ENCODE measurements at regions not wholly inside any gene's neighbourhood (a gene's known extent, or its start where the extent isn't known, plus 50 kb on each side); places are given as distances from the start of the nearest gene placed in this dataset.

DNA sequence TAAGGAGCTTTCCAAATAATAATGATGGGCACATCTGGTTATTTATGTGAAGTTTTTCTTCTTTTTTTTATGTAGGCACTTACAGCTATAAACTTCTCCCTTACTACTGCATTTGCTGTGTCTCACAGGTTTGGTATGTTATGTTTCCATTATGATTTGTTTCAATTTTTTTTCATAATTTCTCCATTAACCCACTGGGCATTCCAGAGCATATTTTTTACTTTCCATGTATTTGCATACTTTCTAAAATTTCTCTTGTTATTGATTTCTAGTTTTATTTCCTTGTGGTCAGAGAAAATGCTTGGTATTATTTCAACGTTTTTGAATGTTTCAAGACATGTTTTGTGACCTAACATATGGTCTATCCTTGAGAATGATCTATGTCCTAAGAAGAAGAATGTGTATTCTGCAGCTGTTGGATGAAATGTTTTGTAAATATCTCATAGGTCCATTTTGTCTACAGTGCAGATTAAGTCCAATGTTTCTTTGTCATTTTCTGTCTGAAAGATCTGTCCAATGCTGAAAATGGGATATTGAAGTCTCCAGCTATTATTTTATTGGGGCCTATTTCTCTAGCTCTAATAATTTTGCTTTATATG, 362.1 kb downstream of the DDX10 start:
- H3K9ac ChIP-seq (ENCODE audit: low read length) = no peak overlapping the region
- no peaks in the 10 kb centered on the region for H3K4me1 ChIP-seq (ENCODE audit: control insufficient read depth, insufficient read depth, low read length)
- H3K27ac ChIP-seq (ENCODE audit: low read depth, low read length) = no peak overlapping the region
- H3K9me3 ChIP-seq (ENCODE audit: control insufficient read depth, insufficient read depth, low read depth, low read length) = 0 out of 2 replicates have a peak, but pooled peaks cover 3% of the 10 kb centered on the region
- H3K4me3 ChIP-seq (ENCODE audit: low read depth, low read length) = no peak overlapping the region
- H3K27me3 ChIP-seq (ENCODE audit: control insufficient read depth, insufficient read depth, low read length) = no peaks in the 10 kb centered on the region
- H3K36me3 ChIP-seq (ENCODE audit: control insufficient read depth, insufficient read depth, low read length) = no peaks in the 10 kb centered on the region

DNA sequence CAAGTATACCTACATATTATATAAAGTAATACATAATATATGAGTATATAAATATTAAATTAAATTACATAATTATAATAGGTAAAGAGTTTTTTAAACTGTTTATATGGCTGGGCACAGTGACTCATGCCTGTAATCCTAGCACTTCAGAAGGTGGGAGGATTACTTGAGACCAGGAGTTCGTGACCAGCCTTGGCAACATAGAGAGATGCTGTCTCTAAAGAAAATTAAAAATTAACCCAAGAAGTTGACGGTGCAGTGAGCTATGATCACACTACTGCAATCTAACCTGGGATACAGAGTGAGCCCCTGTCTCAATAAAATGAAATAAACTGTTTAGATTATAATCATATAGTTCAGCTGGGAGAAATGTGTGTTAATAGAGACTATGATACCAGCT, 363.0 kb downstream of the DDX10 start:
- no peaks in the 10 kb centered on the region for H3K36me3 ChIP-seq (ENCODE audit: control insufficient read depth, insufficient read depth, low read length)
- no peak overlapping the region for H3K4me3 ChIP-seq (ENCODE audit: low read depth, low read length)
- H3K4me1 ChIP-seq (ENCODE audit: control insufficient read depth, insufficient read depth, low read length) = no peaks in the 10 kb centered on the region
- H3K27ac ChIP-seq (ENCODE audit: low read depth, low read length) = no peak overlapping the region
- no peak overlapping the region for H3K9ac ChIP-seq (ENCODE audit: low read length)
- H3K9me3 ChIP-seq (ENCODE audit: control insufficient read depth, insufficient read depth, low read depth, low read length) = 0 out of 2 replicates have a peak, but pooled peaks cover 3% of the 10 kb centered on the region
- no peaks in the 10 kb centered on the region for H3K27me3 ChIP-seq (ENCODE audit: control insufficient read depth, insufficient read depth, low read length)

DNA sequence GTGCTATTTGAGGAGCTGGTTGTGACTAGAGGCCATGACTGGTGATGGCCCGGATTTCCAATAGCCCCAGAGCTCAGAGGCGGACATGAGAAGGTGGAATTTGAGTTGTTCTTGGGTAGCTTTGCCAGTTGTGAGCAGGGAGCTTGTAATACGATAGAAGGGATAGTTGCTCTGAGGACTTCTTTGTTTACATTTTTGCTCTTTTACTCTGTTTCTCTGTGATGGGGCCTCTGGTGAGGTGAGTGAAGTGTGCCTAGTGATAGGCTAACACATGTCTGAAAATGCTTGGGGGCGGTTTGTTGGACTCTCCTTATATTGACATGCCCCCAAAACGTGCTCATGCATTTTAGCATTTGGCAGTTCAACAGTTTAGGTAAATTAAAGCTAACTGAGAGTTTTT, 365.1 kb downstream of the DDX10 start:
- Histone ChIP-seq H3K4me3 (ENCODE audit: low read depth, low read length) (no peak overlapping the region), H3K27me3 (ENCODE audit: control insufficient read depth, insufficient read depth, low read length) (no peaks in the 10 kb centered on the region), H3K9me3 (ENCODE audit: control insufficient read depth, insufficient read depth, low read depth, low read length) (peaks cover 7% of the 10 kb centered on the region; the same call in 1 of the 2 replicates), H3K27ac (ENCODE audit: low read depth, low read length) (no peak overlapping the region), H3K36me3 (ENCODE audit: control insufficient read depth, insufficient read depth, low read length) (no peaks in the 10 kb centered on the region), H3K9ac (ENCODE audit: low read length) (no peak overlapping the region), H3K4me1 (ENCODE audit: control insufficient read depth, insufficient read depth, low read length) (no peaks in the 10 kb centered on the region; the same call in 1 of the 2 replicates)

DNA sequence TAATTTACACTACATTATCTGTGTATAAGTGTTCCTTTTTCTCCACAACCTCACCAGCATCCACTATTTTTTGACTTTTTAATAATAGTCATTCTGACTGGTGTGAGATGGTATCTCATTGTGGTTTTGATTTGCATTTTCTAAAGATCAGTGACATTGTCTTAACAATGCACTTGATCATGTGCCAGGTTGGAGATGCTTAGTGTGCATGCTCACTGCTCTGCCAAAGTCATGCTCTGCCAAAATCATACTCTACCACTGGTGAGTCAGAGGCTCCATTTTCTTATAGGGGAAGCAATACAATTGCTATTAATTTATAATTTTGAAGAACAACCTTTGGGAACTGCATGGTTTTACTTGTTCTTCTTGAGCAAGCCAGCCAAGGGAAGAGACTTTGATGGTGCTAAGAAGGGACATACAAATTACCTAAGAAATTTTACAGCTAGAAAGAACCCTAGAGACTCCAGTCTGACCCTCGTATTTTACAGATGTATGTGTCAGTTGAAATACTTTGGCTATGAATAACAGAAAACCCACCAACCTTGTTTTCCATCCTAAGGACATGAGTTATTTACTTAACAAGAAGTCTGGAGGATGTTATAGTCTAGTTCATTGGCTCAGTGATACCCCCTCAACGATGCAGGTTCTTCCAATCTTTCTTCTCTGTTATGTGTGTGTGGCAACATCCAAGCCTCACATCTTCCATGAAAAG, 368.9 kb downstream of the DDX10 start:
- H3K27ac ChIP-seq (ENCODE audit: low read depth, low read length) = no peak overlapping the region
- H3K27me3 ChIP-seq (ENCODE audit: control insufficient read depth, insufficient read depth, low read length) = no peaks in the 10 kb centered on the region
- peaks cover 7% of the 10 kb centered on the region; the same call in 1 of the 2 replicates for H3K9me3 ChIP-seq (ENCODE audit: control insufficient read depth, insufficient read depth, low read depth, low read length)
- peaks cover 8% of the 10 kb centered on the region; the same call in 1 of the 2 replicates for H3K4me1 ChIP-seq (ENCODE audit: control insufficient read depth, insufficient read depth, low read length)
- H3K4me3 ChIP-seq (ENCODE audit: low read depth, low read length) = no peak overlapping the region
- H3K9ac ChIP-seq (ENCODE audit: low read length) = no peak overlapping the region
- H3K36me3 ChIP-seq (ENCODE audit: control insufficient read depth, insufficient read depth, low read length) = no peaks in the 10 kb centered on the region

DNA sequence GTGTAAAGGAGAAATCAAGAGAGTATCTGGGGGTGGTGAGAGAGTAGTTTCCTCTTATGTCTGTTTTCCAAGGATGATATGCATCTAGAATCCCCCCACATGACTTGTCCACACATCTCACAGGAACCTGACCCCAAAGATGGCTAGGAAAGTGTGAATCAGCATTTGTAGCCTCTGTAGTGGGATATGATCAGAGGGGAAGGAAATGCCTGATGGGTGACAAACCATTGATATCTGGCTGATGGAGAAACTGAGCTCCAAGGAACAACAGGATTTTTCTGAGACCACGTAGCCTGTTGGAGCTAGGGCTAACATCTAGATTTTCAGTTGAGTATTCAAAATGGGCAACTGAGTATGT, 369.4 kb downstream of the DDX10 start:
- H3K27ac ChIP-seq (ENCODE audit: low read depth, low read length) = no peak overlapping the region
- H3K9me3 ChIP-seq (ENCODE audit: control insufficient read depth, insufficient read depth, low read depth, low read length) = peaks cover 7% of the 10 kb centered on the region; the same call in 1 of the 2 replicates
- H3K4me3 ChIP-seq (ENCODE audit: low read depth, low read length) = no peak overlapping the region
- peaks cover 8% of the 10 kb centered on the region; the same call in 1 of the 2 replicates for H3K4me1 ChIP-seq (ENCODE audit: control insufficient read depth, insufficient read depth, low read length)
- no peaks in the 10 kb centered on the region for H3K36me3 ChIP-seq (ENCODE audit: control insufficient read depth, insufficient read depth, low read length)
- no peak overlapping the region for H3K9ac ChIP-seq (ENCODE audit: low read length)
- no peaks in the 10 kb centered on the region for H3K27me3 ChIP-seq (ENCODE audit: control insufficient read depth, insufficient read depth, low read length)

DNA sequence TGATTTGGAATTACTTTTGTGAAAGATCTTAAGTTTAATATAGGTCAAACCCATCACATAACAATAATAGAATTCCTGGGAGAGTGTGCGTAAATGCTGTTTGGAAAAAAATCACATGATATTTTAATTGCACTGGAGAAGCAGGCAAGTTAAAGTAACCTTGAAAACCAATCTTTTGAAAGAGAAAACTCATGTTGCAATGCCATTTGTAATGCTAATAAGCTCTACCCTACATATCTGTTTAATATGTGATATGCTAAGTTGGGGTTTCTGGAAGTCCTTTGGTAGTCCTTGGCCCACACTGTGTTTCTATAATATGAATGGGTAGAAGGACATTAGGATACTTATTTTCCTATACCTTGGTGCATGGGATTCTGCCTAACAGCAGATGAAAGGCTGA, 370.4 kb downstream of the DDX10 start:
- peaks cover 7% of the 10 kb centered on the region; the same call in 1 of the 2 replicates for H3K9me3 ChIP-seq (ENCODE audit: control insufficient read depth, insufficient read depth, low read depth, low read length)
- no peak overlapping the region for H3K4me3 ChIP-seq (ENCODE audit: low read depth, low read length)
- no peaks in the 10 kb centered on the region for H3K27me3 ChIP-seq (ENCODE audit: control insufficient read depth, insufficient read depth, low read length)
- H3K36me3 ChIP-seq (ENCODE audit: control insufficient read depth, insufficient read depth, low read length) = no peaks in the 10 kb centered on the region
- peaks cover 8% of the 10 kb centered on the region; the same call in 1 of the 2 replicates for H3K4me1 ChIP-seq (ENCODE audit: control insufficient read depth, insufficient read depth, low read length)
- H3K9ac ChIP-seq (ENCODE audit: low read length) = no peak overlapping the region
- H3K27ac ChIP-seq (ENCODE audit: low read depth, low read length) = no peak overlapping the region

DNA sequence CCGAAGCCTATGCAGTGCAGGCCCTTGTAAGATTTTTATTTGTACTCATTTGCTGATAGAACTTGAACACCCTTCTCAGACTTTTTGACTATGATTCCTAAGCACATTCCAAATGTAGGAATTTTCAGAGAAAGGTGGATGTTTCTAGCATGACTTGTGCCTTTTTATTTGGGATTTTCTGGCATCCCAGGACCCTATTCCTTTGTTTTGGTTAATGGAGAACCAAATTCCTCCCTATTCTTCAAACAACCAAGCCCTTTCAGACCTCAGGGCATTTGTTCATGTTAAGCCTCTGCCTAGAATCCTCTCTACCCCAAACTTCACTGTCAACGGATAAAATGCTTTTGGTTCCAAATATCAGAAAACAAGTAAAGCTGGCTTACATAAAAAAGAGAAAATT, 371.1 kb downstream of the DDX10 start:
- Histone ChIP-seq H3K4me3 (ENCODE audit: low read depth, low read length) (no peak overlapping the region), H3K9me3 (ENCODE audit: control insufficient read depth, insufficient read depth, low read depth, low read length) (peaks cover 7% of the 10 kb centered on the region; the same call in 1 of the 2 replicates), H3K9ac (ENCODE audit: low read length) (no peak overlapping the region), H3K27ac (ENCODE audit: low read depth, low read length) (no peak overlapping the region), H3K36me3 (ENCODE audit: control insufficient read depth, insufficient read depth, low read length) (no peaks in the 10 kb centered on the region), H3K4me1 (ENCODE audit: control insufficient read depth, insufficient read depth, low read length) (peaks cover 8% of the 10 kb centered on the region; the same call in 1 of the 2 replicates), H3K27me3 (ENCODE audit: control insufficient read depth, insufficient read depth, low read length) (no peaks in the 10 kb centered on the region)

DNA sequence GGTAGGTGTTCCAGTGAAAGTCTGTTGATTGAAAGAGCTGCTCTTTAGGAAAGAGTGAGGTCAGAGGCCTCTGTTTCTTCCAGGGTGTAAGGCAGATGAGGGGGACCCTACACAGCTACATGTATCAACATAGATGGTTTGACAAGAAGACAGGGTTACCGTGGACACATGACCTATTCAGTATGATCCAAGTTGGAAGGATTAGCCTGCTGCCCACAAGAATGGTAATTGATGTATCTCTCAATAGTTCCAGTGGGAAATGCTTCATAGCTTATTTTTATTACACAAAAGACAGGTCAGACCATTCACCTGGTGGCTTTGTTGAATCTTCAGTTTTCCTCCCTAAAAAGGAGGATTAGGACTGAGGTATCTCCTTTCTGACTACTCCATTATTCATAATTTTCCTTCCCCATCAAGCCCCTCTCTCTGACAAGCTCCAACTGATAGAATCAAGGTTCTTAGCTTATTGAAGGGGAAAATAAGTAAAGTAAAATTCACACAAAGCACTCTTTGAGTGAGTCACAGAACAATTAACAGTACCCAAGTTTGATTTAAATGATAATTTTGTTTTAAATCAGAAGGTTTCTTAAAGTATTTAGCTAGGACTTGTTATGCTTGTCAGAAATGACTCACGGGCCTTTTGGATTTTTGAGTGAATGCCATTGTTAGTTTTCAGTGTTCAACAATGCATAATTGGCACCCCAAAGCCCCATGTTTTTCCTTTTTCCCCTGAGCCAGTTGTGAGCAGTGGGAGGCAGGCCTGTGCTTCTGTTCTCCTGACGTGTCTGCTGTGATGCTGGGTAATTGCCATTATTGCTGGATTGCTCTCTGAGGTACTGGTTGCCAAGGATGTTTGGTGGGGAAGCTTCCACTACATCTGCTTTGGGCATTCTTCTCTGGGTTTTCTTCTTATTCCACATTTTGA, 373.2 kb downstream of the DDX10 start:
- Histone ChIP-seq H3K27ac (ENCODE audit: low read depth, low read length) (no peak overlapping the region), H3K36me3 (ENCODE audit: control insufficient read depth, insufficient read depth, low read length) (no peaks in the 10 kb centered on the region), H3K9me3 (ENCODE audit: control insufficient read depth, insufficient read depth, low read depth, low read length) (peaks cover 7% of the 10 kb centered on the region; the same call in 1 of the 2 replicates), H3K27me3 (ENCODE audit: control insufficient read depth, insufficient read depth, low read length) (no peaks in the 10 kb centered on the region), H3K9ac (ENCODE audit: low read length) (no peak overlapping the region), H3K4me3 (ENCODE audit: low read depth, low read length) (no peak overlapping the region), H3K4me1 (ENCODE audit: control insufficient read depth, insufficient read depth, low read length) (peaks cover 8% of the 10 kb centered on the region; the same call in 1 of the 2 replicates)

DNA sequence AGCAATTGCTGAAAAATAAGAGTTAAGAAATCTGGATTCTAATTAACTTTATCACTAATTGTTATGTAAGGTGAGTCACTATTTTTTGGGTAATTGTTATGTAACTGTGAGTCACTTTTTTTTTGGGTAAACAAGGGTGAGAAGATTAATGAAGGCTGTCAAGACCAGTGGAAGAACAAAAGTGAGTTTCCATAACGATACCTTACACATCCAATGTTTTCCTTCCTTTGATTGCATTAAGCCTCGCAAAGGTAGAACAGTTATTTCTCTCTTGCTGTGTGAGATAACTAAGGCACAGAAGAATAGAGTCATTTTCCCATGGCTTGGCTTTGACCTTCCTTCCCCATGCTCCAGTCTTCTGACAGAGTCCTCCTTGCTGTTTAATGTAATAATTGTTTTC, 374.7 kb downstream of the DDX10 start:
- H3K27ac ChIP-seq (ENCODE audit: low read depth, low read length) = no peak overlapping the region

DNA sequence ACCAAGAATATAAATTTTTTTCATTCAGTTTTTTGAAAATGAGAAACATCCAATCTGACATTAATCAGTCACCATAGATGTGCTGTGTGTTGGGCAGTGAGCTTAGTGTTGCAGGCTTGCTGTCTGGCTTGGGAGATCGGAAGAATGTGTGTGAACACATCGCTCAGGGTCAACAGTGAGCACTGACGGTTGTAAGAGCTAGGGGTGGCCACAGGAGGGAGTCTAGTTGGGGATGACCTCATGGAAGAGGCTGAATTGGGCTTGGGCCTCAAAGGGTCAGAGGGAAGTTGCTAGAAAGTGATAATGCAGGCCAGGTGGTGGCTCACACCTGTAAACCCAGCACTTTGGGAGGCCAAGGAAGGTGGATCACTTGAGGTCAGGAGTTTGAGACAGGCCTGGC, 375.4 kb downstream of the DDX10 start:
- H3K27me3 ChIP-seq (ENCODE audit: control insufficient read depth, insufficient read depth, low read length) = no peaks in the 10 kb centered on the region
- no peaks in the 10 kb centered on the region for H3K36me3 ChIP-seq (ENCODE audit: control insufficient read depth, insufficient read depth, low read length)
- H3K4me1 ChIP-seq (ENCODE audit: control insufficient read depth, insufficient read depth, low read length) = peaks cover 8% of the 10 kb centered on the region; the same call in 1 of the 2 replicates
- H3K9me3 ChIP-seq (ENCODE audit: control insufficient read depth, insufficient read depth, low read depth, low read length) = no peaks in the 10 kb centered on the region
- H3K4me3 ChIP-seq (ENCODE audit: low read depth, low read length) = no peak overlapping the region
- no peak overlapping the region for H3K27ac ChIP-seq (ENCODE audit: low read depth, low read length)
- H3K9ac ChIP-seq (ENCODE audit: low read length) = no peak overlapping the region

More for the DNA sequence above, 374.7 kb downstream of the DDX10 start:
- Histone ChIP-seq H3K9ac (ENCODE audit: low read length) (no peak overlapping the region), H3K4me1 (ENCODE audit: control insufficient read depth, insufficient read depth, low read length) (peaks cover 8% of the 10 kb centered on the region; the same call in 1 of the 2 replicates), H3K4me3 (ENCODE audit: low read depth, low read length) (no peak overlapping the region), H3K9me3 (ENCODE audit: control insufficient read depth, insufficient read depth, low read depth, low read length) (0 out of 2 replicates have a peak, but pooled peaks cover under 1% of the 10 kb centered on the region), H3K36me3 (ENCODE audit: control insufficient read depth, insufficient read depth, low read length) (no peaks in the 10 kb centered on the region), H3K27me3 (ENCODE audit: control insufficient read depth, insufficient read depth, low read length) (no peaks in the 10 kb centered on the region)
